ENCODE measurements at regions not wholly inside any gene's neighbourhood (a gene's known extent, or its start where the extent isn't known, plus 50 kb on each side); places are given as distances from the start of the nearest gene placed in this dataset.
A peak's percentile ranks its signal among the peaks of the same experiment; 100 is the strongest.

DNA sequence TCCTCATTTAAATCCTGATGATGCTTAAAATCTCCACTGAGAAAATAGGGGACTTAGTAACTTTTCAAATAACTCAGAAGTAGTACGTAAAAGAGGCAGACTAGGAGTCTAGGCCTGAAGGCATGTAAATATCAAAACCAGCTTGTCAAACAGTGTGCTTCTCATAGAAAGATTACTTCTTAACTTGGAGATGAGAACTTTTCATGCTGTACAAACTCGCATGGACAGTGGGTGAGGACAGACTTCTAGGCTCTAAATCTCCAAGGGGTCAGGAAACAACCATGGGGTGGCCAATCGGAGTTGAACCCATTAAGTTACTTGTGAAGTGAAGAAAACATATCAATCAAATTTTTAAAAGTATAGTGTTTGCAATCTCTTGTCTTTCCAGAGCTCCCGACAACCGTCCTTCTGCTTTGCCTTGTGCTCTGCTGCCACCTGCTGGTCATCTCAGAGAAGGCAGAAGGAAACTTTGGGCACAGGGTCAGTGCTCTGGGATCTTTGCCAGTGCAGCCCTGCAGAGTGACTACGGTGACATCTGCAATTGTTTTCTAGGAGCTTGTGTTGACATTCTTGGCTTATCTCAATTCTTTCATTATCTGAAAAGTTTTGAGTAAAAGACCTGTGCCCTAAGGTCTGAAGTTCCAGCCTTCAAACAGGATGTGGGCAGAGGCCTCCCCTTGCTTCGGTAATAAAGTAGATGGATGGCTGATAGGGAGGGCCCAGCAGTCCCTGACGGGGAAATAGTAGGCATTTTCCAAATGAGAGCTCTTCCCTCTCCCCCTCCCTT, 105.1 kb upstream of the PDE4B start:
- Mint-ChIP-seq H3K4me1 (peaks cover 7% of the 10 kb centered on the region), H3K27ac (no peak overlapping the region), H3K27me3 (peaks cover 35% of the 10 kb centered on the region), H3K4me3 (no peak overlapping the region), H3K36me3 (ENCODE audit: low read depth) (no peaks in the 10 kb centered on the region)
- ATAC-seq (peak; percentile 84), DNase-seq (peak; percentile 50 to 79 (median 54))
- H3K9me3 ChIP-seq (ENCODE audit: control insufficient read depth, low read length, poor library complexity, severe bottlenecking) = no peaks in the 10 kb centered on the region

DNA sequence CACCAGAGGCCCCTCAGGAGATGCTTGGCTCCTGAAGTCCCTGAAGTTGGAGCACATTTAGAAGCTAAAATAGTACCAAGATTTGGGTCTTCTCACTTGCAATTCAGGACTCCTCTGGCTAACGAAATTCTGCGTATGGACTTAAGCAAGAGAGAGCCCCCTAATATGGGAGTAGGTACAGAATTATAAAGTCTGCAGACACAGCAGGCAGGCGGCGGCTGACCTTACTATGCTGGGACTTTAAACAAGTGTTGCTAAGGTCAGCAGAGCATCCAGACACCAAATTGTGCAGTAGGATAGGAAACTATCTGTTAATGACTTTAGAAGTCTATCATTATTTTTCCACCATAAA, 104.5 kb upstream of the PDE4B start:
- H3K36me3 Mint-ChIP-seq (ENCODE audit: low read depth) = no peaks in the 10 kb centered on the region
- no peaks in the 10 kb centered on the region for H3K9me3 ChIP-seq (ENCODE audit: control insufficient read depth, low read length, poor library complexity, severe bottlenecking)
- no peak for DNase-seq
- no peak overlapping the region for H3K27ac Mint-ChIP-seq
- H3K4me1 Mint-ChIP-seq = peaks cover 7% of the 10 kb centered on the region
- no peak for ATAC-seq
- H3K27me3 Mint-ChIP-seq = peaks cover 34% of the 10 kb centered on the region
- H3K4me3 Mint-ChIP-seq = no peak overlapping the region

DNA sequence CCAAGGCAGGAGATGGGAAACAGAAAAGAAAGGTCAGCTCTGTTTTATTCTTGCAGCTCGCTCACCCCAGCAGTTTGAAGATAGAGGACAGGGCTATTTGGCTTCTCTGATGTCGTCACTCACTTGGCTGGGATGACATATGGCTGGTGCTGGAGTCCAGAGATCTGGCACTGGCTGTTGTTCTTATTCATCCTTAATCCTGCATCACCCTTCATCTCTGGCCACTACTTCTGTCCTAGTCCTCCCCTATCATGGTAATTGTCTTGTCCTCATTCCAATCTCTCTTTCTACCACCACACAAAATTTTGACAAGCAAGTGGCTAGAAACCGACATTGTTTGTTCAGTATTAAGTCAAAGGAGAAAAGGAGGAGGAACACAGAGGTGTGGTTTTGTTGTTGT, 103.8 kb upstream of the PDE4B start:
- ATAC-seq (no peak), DNase-seq (no peak)
- H3K27ac Mint-ChIP-seq = no peak overlapping the region
- H3K4me3 Mint-ChIP-seq = no peak overlapping the region
- H3K9me3 ChIP-seq (ENCODE audit: control insufficient read depth, low read length, poor library complexity, severe bottlenecking) = no peaks in the 10 kb centered on the region
- peaks cover 7% of the 10 kb centered on the region for H3K4me1 Mint-ChIP-seq
- H3K36me3 Mint-ChIP-seq (ENCODE audit: low read depth) = no peaks in the 10 kb centered on the region
- peaks cover 28% of the 10 kb centered on the region for H3K27me3 Mint-ChIP-seq

DNA sequence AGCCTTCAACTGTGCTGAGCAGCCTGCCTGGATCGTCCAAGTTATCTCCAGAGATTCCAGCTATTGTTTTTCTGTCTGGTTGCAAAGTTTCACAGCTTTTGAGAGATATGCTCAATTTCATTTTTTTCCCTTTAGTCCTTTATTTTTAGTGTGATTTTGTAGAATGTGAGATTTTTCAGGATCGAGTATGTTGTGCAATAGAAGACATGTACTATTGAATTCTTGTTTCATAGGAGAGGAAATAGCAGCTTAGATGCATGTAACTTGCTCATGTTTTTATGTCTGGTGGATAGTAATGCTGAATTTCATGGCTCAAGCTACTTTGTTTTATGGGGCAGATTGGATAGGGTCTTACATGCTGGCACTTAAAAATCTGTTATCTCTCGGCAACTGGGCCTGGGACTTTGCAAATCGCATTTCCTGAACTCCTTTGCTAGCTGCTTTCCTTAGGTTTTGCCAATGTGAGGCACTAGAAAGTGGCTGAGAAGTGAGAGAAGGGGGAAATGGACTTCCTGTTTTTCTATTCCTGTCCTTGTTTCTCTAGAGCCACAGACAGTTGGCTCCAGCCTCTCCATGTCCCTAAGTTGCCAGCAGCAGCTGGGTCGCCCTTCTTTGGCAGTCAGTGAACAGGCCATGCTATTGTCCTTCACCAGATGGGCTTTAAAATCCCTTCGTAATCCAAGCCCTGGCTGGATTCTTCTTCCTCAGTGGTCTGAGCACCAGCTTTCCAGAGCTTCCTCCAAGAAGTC, 101.4 kb upstream of the PDE4B start:
- Mint-ChIP-seq H3K27me3 (peaks cover 18% of the 10 kb centered on the region), H3K4me1 (peaks cover 7% of the 10 kb centered on the region), H3K36me3 (ENCODE audit: low read depth) (no peaks in the 10 kb centered on the region), H3K27ac (no peak overlapping the region), H3K4me3 (no peak overlapping the region)
- ATAC-seq (no peak), DNase-seq (no peak)
- no peaks in the 10 kb centered on the region for H3K9me3 ChIP-seq (ENCODE audit: control insufficient read depth, low read length, poor library complexity, severe bottlenecking)

DNA sequence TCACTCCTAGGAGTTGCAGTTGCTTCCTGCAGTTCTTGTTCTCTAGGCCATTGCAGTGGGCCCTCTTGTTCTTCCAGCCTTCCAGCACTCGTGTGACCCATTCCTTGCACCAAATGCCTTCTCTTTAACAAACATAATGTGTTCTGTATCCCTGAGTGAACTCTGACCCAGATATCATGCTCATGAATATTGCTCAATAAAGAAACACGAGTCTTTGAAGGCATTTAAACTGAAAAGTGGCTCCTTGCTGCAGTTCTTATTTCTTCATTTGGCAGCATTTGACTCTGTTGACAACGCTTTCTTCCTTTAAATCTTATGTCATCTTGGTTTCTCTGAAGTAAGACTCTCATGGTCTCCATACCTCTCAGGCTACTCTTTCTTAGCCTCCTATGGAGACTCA, 100.7 kb upstream of the PDE4B start:
- H3K27ac Mint-ChIP-seq = no peak overlapping the region
- ATAC-seq (no peak), DNase-seq (no peak)
- H3K36me3 Mint-ChIP-seq (ENCODE audit: low read depth) = no peaks in the 10 kb centered on the region
- no peak overlapping the region for H3K4me3 Mint-ChIP-seq
- H3K9me3 ChIP-seq (ENCODE audit: control insufficient read depth, low read length, poor library complexity, severe bottlenecking) = no peaks in the 10 kb centered on the region
- peaks cover 7% of the 10 kb centered on the region for H3K4me1 Mint-ChIP-seq
- peaks cover 14% of the 10 kb centered on the region for H3K27me3 Mint-ChIP-seq

DNA sequence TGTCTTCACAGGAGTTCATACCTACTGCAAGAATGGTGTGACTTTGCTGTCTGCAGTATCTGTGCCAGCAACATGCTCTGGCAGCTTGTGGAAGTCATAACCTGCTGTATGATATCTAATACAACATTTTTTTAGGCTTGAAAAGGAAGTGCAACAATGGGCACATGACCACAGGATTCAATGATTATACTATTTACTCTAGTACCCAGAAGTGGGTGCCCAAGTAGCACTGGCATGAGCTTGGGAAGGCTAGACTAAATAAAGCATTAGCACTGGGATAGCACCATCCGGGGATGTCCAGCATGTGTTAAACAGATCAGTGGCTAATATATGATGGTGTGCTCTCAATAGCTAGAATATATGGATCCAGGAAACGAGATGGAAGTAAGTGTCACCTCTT, 98.6 kb upstream of the PDE4B start:
- H3K27ac Mint-ChIP-seq = no peak overlapping the region
- DNase-seq = no peak
- no peaks in the 10 kb centered on the region for H3K36me3 Mint-ChIP-seq (ENCODE audit: low read depth)
- no peak overlapping the region for H3K4me3 Mint-ChIP-seq
- H3K4me1 Mint-ChIP-seq = no peaks in the 10 kb centered on the region
- H3K27me3 Mint-ChIP-seq = peaks cover 19% of the 10 kb centered on the region
- no peak for ATAC-seq
- no peaks in the 10 kb centered on the region for H3K9me3 ChIP-seq (ENCODE audit: control insufficient read depth, low read length, poor library complexity, severe bottlenecking)

DNA sequence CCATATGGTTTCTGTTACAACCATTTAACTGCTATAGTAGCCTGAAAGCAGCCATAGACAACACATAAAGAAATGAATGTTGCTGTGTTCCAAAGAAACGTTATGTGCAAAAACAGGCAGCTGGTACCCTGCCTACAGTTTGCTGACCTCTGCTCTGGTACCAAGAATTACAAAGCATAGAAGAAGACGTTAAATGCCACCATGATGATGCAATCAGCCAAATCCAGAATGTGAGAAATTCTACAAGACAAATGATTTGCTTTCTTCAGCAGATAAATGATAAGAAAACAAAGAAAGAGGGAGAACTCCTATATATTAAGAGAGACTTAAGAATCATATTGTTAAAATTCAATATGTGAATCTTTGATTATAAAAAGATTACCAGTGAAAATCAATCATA, 97.8 kb upstream of the PDE4B start:
- no peaks in the 10 kb centered on the region for H3K36me3 Mint-ChIP-seq (ENCODE audit: low read depth)
- DNase-seq (no peak), ATAC-seq (no peak)
- no peak overlapping the region for H3K4me3 Mint-ChIP-seq
- no peaks in the 10 kb centered on the region for H3K4me1 Mint-ChIP-seq
- no peaks in the 10 kb centered on the region for H3K9me3 ChIP-seq (ENCODE audit: control insufficient read depth, low read length, poor library complexity, severe bottlenecking)
- H3K27ac Mint-ChIP-seq = no peak overlapping the region
- H3K27me3 Mint-ChIP-seq = peaks cover 23% of the 10 kb centered on the region

DNA sequence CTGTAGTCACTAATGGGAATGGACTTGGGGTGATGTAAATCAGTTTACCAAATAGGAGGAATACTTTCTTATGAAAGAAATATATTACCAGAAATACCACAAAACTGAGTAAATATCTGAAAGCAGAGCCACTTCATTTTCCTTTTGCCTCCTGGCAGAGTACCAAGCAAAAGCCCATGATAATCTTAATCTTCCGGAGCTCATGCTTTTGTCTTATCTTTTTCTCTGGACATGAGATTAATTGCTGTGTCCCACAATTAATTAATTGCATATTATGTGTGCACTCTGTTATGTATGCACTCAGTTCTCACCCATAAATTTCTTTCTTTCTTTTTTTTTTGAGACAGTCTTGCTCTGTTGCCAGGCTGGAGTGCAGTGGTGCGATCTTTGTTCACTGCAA, 94.1 kb upstream of the PDE4B start:
- no peak for ATAC-seq
- DNase-seq = no peak
- no peaks in the 10 kb centered on the region for H3K4me1 Mint-ChIP-seq
- no peaks in the 10 kb centered on the region for H3K9me3 ChIP-seq (ENCODE audit: control insufficient read depth, low read length, poor library complexity, severe bottlenecking)
- H3K4me3 Mint-ChIP-seq = no peak overlapping the region
- no peaks in the 10 kb centered on the region for H3K36me3 Mint-ChIP-seq (ENCODE audit: low read depth)
- peaks cover 48% of the 10 kb centered on the region for H3K27me3 Mint-ChIP-seq
- H3K27ac Mint-ChIP-seq = no peak overlapping the region

DNA sequence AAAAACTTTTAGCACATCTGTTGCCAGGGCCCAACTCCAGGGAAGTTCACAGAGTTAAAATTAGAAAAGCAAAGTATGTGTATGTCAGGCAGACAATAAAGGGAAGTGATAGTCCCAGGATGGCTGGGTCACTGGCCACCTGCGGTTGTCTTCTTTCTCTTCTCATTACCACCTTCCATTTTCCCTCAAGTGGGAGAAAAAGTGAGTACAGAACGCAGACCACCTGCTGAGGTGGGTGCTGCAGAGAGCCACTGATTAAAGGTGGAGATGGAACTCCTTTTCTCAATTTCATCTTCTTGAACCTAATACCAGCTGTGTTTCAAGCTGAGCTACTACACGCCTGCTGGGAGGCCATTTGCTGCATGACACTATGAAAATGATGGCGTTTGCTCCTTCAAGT, 88.8 kb upstream of the PDE4B start:
- no peak overlapping the region for H3K4me3 Mint-ChIP-seq
- peaks cover 58% of the 10 kb centered on the region for H3K27me3 Mint-ChIP-seq
- H3K4me1 Mint-ChIP-seq = no peaks in the 10 kb centered on the region
- H3K9me3 ChIP-seq (ENCODE audit: control insufficient read depth, low read length, poor library complexity, severe bottlenecking) = no peaks in the 10 kb centered on the region
- DNase-seq (no peak), ATAC-seq (no peak)
- H3K36me3 Mint-ChIP-seq (ENCODE audit: low read depth) = no peaks in the 10 kb centered on the region
- H3K27ac Mint-ChIP-seq = no peak overlapping the region

DNA sequence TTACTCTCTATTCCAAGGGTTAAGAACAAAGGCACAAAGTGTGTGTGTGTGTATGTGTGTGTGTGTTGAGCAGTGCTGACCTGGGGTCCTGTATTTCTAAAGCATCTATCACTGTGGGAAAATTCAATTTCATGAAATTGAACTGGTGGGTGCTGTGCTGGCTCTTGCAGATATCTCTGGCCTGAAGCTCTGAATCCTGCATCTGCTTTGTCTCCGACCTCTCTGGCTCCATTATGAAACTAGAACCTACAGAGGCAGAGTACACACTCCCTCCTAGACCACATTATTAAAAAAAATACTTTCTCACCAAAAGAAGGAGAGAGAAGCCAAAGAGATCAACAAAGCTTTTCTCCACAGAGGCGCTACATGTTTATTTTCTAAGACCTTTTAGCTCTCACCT, 88.4 kb upstream of the PDE4B start:
- Mint-ChIP-seq H3K4me1 (no peaks in the 10 kb centered on the region), H3K36me3 (ENCODE audit: low read depth) (no peaks in the 10 kb centered on the region), H3K27ac (no peak overlapping the region), H3K4me3 (no peak overlapping the region), H3K27me3 (peaks cover 63% of the 10 kb centered on the region)
- H3K9me3 ChIP-seq (ENCODE audit: control insufficient read depth, low read length, poor library complexity, severe bottlenecking) = no peaks in the 10 kb centered on the region
- DNase-seq (no peak), ATAC-seq (no peak)

DNA sequence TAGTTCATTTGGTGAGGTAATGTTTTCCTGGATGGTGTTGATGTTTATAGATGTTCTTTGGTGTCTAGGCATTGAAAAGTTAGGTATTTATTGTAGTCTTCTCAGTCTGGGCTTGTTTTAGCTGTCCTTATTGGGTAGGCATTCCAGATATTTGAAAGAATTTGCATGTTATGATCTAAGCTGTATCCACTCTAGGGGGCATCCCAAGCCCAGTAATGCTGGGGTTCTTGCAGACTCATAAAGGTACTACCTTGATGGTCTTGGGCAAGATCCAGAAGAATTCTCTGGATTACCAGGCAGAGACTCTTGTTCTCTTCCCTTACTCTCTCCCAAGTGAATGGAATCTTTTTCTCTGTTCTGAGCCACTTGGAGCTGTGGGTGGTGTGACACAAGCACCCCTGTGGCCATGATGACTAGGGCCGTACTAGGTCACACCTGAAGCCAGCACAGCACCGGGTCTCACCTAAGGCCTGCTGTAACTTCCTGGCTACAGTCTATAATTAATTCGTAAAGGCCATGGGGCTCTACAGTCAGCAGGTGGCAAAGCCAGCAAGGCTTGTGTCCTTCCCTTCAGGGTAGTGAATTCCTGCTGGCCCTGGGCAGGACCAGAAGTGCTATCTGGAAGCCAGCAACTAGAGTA, 74.8 kb upstream of the PDE4B start:
- no peaks in the 10 kb centered on the region for H3K36me3 Mint-ChIP-seq (ENCODE audit: low read depth)
- H3K9me3 ChIP-seq (ENCODE audit: control insufficient read depth, low read length, poor library complexity, severe bottlenecking) = no peaks in the 10 kb centered on the region
- H3K27me3 Mint-ChIP-seq = peaks cover 42% of the 10 kb centered on the region
- peaks cover 1% of the 10 kb centered on the region for H3K4me1 Mint-ChIP-seq
- no peak overlapping the region for H3K4me3 Mint-ChIP-seq
- no peak overlapping the region for H3K27ac Mint-ChIP-seq
- no peak for DNase-seq
- no peak for ATAC-seq

DNA sequence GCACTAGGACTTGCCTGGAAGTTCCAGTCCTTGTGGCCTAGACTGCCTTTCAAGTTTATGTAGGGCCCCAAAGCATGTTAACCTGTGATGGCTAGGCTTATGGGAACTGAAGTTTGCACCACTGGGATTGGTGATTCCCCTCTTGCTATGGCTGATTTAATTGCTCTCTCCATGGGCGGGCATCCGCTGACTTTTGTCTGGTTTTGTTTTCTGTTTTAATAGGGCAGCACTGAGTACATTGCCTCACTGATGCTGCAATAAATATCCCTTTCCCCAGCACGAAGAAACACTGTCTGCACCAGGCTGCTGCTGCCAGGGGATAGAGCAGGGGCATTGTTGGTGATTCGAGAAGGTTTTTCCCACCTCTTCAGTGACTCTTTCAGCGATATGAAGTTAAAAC, 73.3 kb upstream of the PDE4B start:
- Mint-ChIP-seq H3K4me1 (no peaks in the 10 kb centered on the region), H3K36me3 (ENCODE audit: low read depth) (no peaks in the 10 kb centered on the region), H3K27ac (no peak overlapping the region), H3K4me3 (no peak overlapping the region), H3K27me3 (peaks cover 48% of the 10 kb centered on the region)
- H3K9me3 ChIP-seq (ENCODE audit: control insufficient read depth, low read length, poor library complexity, severe bottlenecking) = no peaks in the 10 kb centered on the region
- no peak for ATAC-seq
- no peak for DNase-seq

DNA sequence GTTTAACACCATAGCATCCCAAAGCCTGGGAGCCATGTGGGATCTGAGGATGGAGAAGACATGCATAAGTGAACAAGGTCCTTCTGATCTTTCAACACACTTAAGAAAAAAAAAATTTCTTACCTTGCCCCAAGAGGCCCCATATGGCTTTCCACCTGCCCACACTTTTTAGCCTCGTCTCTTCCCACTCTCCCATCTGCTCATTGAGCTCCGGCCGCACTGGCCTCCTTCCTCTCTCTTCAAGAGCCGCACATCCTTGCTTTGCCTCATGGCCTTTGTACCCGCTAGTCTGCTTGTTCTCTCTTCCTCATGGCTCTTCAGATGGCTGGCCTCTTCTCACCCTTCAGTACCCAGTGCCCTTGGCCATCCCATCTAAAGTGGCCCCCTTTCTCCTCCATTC, 70.2 kb upstream of the PDE4B start:
- Mint-ChIP-seq H3K27ac (no peak overlapping the region), H3K36me3 (ENCODE audit: low read depth) (peaks cover 2% of the 10 kb centered on the region), H3K27me3 (peaks cover 55% of the 10 kb centered on the region), H3K4me1 (no peaks in the 10 kb centered on the region), H3K4me3 (no peak overlapping the region)
- no peaks in the 10 kb centered on the region for H3K9me3 ChIP-seq (ENCODE audit: control insufficient read depth, low read length, poor library complexity, severe bottlenecking)
- ATAC-seq (no peak), DNase-seq (no peak)
